Esophagus muscularis mucosa (tissue), 4 donors: ENCODE measurements at regions not wholly inside any gene's neighbourhood (a gene's known extent, or its start where the extent isn't known, plus 50 kb on each side); places are given as distances from the start of the nearest gene placed in this dataset.
"Not testable (repeated sequence)": the region's sequence is repeated elsewhere in the genome, so short reads cannot be mapped to it uniquely, and the experiment has no call there.

Experiments
- DNase-seq: peaks from one replicate; pipeline ENCODE4 v3.0.0-alpha.2; 2017; ENCODE audit errors: extremely low spot score
- H3K27ac ChIP-seq, 4 donors: fragments of 200-600 bp; sonication (generic); replicated peaks in 1 of 4; 1 replicate in 3 of 4; 2 replicates in 1 of 4; pipeline ENCODE4 v1.5.1; 2016 to 2019; ENCODE audit warnings: mild to moderate bottlenecking in 1 of 4
- H3K27me3 ChIP-seq, 4 donors: fragments of 200-600 bp; sonication (generic); one replicate each; pipeline versions ENCODE4 v1.5.1 to v1.6.0; 2016 to 2019
- H3K36me3 ChIP-seq, 4 donors: fragments of 200-600 bp; sonication (generic); one replicate each; pipeline ENCODE4 v1.5.1; 2016 to 2019
- H3K4me1 ChIP-seq, 4 donors: fragments of 200-600 bp; sonication (generic); one replicate each; pipeline ENCODE4 v1.5.1; 2016 to 2019
- H3K4me3 ChIP-seq, 4 donors: fragments of 200-600 bp; sonication (generic); 1 replicate in 2 of 4; 2 replicates in 2 of 4; pipeline ENCODE4 v1.5.1; 2016 to 2019; ENCODE audit warnings: mild to moderate bottlenecking in 4 of 4, moderate library complexity in 1 of 4
- H3K9me3 ChIP-seq, 4 donors: fragments of 200-600 bp; sonication (generic); 1 replicate in 3 of 4; 2 replicates in 1 of 4; pipeline ENCODE4 v1.5.1; 2016 to 2019
- EP300 ChIP-seq: sonication (generic); formaldehyde crosslinking; IDR thresholded peaks from one replicate; pipeline ENCODE4 v1.6.1; 2017; ENCODE audit warnings: antibody characterized with exemption
- POLR2A ChIP-seq: fragments of 450-650 bp; IDR thresholded peaks from one replicate; pipeline ENCODE4 v1.6.1; 2017; ENCODE audit warnings: antibody characterized with exemption, moderate library complexity, mild to moderate bottlenecking, low read depth
- POLR2AphosphoS5 ChIP-seq, 2 donors: sonication (generic); formaldehyde crosslinking; IDR thresholded peaks; one replicate each; pipeline ENCODE4 v1.6.1; 2017; ENCODE audit warnings: antibody characterized with exemption in 2 of 2
- WGBS: methylation state at CpG from one replicate; pipeline ENCODE4 v1.1.5; 2018; 5-methylcytosine and 5-hydroxymethylcytosine counted together
- intact Hi-C: fragments of 100-400 bp; cut with DNase I; formaldehyde crosslinking; loops from one replicate; pipeline ENCODE4 v1.15.1; 2023
- TF ChIP-seq, protein P1 (sequence below), 3 experiments: fragments of 200-600 bp in 2 of 3; fragments of 450-650 bp in 1 of 3; sonication (generic) in 2 of 3; IDR thresholded peaks; one replicate each; pipeline ENCODE4 v1.5.1; 2017 to 2019; ENCODE audit warnings: antibody characterized with exemption in 3 of 3, mild to moderate bottlenecking in 2 of 3, moderate library complexity in 1 of 3

GRCh38 chr1:238606896-238607295 lies 716.2 kb upstream of the ZP4 start:
- Histone ChIP-seq H3K27me3 (no peaks in the 10 kb centered on the region), H3K36me3 (no peaks in the 10 kb centered on the region), H3K4me1 (no peaks in the 10 kb centered on the region), H3K4me3 (no peak overlapping the region), H3K27ac (no peak overlapping the region), H3K9me3 (no peaks in the 10 kb centered on the region)
- no peak for DNase-seq
- 74% methylated on average over 4 of the region's 4 CpGs for WGBS
- intact Hi-C loops: no loop called here
- TF ChIP-seq, protein P1, sequence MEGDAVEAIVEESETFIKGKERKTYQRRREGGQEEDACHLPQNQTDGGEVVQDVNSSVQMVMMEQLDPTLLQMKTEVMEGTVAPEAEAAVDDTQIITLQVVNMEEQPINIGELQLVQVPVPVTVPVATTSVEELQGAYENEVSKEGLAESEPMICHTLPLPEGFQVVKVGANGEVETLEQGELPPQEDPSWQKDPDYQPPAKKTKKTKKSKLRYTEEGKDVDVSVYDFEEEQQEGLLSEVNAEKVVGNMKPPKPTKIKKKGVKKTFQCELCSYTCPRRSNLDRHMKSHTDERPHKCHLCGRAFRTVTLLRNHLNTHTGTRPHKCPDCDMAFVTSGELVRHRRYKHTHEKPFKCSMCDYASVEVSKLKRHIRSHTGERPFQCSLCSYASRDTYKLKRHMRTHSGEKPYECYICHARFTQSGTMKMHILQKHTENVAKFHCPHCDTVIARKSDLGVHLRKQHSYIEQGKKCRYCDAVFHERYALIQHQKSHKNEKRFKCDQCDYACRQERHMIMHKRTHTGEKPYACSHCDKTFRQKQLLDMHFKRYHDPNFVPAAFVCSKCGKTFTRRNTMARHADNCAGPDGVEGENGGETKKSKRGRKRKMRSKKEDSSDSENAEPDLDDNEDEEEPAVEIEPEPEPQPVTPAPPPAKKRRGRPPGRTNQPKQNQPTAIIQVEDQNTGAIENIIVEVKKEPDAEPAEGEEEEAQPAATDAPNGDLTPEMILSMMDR (IDR thresholded peaks at IDR 0.05): no peak
- no peak for TF ChIP-seq EP300
- TF ChIP-seq POLR2AphosphoS5 (IDR thresholded peaks at IDR 0.05): no peak
- TF ChIP-seq POLR2A: no peak

DNA sequence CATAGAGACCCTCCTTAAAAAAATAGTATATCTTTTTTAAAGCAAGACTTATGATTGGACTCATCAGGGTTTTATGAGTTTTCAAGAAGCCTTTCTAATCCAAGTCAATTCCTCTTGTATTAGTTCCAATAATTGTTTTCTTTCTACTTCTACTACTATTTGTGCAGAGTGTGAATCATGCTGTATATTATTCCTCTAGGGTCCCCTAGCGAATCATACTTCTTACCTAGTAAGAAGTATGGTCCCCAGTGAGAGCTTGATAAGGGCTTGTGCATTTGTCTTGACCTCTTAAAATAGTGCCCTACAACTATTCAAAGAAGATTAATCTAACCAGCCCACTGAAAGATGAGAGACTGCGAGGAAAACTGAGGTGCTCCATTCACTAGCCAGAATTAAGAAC lies 715.7 kb upstream of the ZP4 start:
- TF ChIP-seq EP300: no peak
- TF ChIP-seq, protein P1 (IDR thresholded peaks at IDR 0.05): no peak
- no peak for TF ChIP-seq POLR2AphosphoS5 (IDR thresholded peaks at IDR 0.05)
- no peaks in the 10 kb centered on the region for H3K4me1 ChIP-seq
- H3K36me3 ChIP-seq: no peaks in the 10 kb centered on the region
- H3K27me3 ChIP-seq: no peaks in the 10 kb centered on the region
- no peak overlapping the region for H3K4me3 ChIP-seq
- 89% methylated on average over 2 of the region's 2 CpGs for WGBS
- intact Hi-C loops: no loop called here
- no peak for DNase-seq
- H3K27ac ChIP-seq: no peak overlapping the region
- no peaks in the 10 kb centered on the region for H3K9me3 ChIP-seq

DNA sequence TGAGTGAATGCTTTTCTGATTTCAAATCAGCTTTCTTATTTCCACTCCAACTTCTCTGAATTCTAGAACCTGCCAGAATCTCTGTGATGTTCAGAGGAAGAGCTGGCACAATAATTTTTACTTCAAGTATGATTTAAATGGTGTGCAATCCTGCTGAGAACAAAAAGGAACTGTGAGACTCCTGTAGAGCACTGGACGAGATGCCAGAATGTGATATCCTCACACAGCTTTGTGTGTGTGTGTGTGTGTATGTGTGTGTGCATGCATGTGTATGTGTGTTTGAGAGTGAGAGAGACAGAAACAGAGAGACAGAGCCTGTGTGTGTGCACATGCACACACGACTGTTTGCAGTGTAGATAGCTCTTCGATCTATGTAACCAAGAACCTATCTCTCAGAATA lies 713.6 kb upstream of the ZP4 start:
- Histone ChIP-seq H3K27me3 (no peaks in the 10 kb centered on the region), H3K27ac (no peak overlapping the region), H3K4me3 (no peak overlapping the region), H3K9me3 (no peaks in the 10 kb centered on the region), H3K36me3 (no peaks in the 10 kb centered on the region), H3K4me1 (no peaks in the 10 kb centered on the region)
- no peak for DNase-seq
- intact Hi-C loops: no loop called here
- no peak for TF ChIP-seq POLR2A
- WGBS: 87% methylated on average over 3 of the region's 3 CpGs

GRCh38 chr1:238601604-238602003 lies 710.9 kb upstream of the ZP4 start:
- intact Hi-C loops, H3K27me3 ChIP-seq: not testable (repeated sequence)
- WGBS: 49% methylated on average over 2 of the region's 2 CpGs

DNA sequence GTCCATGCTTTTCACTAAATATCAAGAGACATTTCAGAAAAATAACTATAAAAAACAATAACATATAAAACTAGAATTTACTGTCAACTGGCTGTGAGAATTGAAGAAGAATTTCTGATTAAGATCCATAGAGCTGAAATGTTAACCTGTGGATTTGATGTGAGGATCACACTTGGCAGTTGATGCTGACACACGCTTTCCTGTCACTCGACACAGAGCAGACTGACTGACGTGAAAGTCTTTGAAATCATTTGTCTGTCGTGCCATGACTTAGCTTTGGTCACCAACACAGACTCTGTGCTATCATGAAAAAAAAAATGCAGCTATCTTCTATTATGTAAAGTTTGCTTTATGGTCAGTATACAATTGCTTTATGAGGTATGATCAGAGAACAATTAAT lies 706.0 kb upstream of the ZP4 start:
- H3K4me1 ChIP-seq: no peaks in the 10 kb centered on the region
- intact Hi-C loops: no loop called here
- H3K36me3 ChIP-seq: no peaks in the 10 kb centered on the region
- no peak for DNase-seq
- TF ChIP-seq POLR2A (no peak), POLR2AphosphoS5 (IDR thresholded peaks at IDR 0.05) (no peak), EP300 (no peak)
- TF ChIP-seq, protein P1 (IDR thresholded peaks at IDR 0.05): no peak
- WGBS: 89% methylated on average over 4 of the region's 4 CpGs
- no peaks in the 10 kb centered on the region for H3K27me3 ChIP-seq
- no peak overlapping the region for H3K4me3 ChIP-seq
- no peaks in the 10 kb centered on the region for H3K9me3 ChIP-seq
- no peak overlapping the region for H3K27ac ChIP-seq

More at GRCh38 chr1:238601604-238602003, 710.9 kb upstream of the ZP4 start:
- H3K36me3 ChIP-seq, H3K4me3 ChIP-seq, H3K27ac ChIP-seq, DNase-seq, H3K9me3 ChIP-seq, H3K4me1 ChIP-seq: not testable (repeated sequence)

DNA sequence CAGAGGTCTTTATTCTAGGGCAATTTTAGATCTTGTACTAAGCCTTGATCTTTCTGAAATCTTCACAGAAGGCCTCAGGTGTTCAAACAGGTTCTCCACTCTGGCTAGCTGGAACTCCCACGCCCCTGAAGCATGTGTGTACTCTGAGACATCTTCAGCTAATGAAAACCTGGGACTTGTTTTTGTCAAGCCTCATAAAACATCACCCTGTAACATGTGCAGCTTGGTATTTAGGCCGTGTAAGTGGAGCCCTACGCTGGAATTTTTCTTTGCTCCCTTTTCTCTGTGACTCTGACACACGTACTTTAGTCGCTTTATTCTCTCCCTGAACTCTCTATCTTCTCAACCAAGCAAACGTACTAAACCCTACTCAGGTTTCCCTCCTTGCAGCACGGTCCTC lies 701.9 kb upstream of the ZP4 start:
- H3K27me3 ChIP-seq: no peaks in the 10 kb centered on the region
- no peak for DNase-seq
- no peaks in the 10 kb centered on the region for H3K9me3 ChIP-seq
- intact Hi-C loops: no loop called here
- H3K4me3 ChIP-seq: no peak overlapping the region
- H3K4me1 ChIP-seq: no peaks in the 10 kb centered on the region
- no peak for TF ChIP-seq POLR2AphosphoS5 (IDR thresholded peaks at IDR 0.05)
- TF ChIP-seq POLR2A: no peak
- no peak for TF ChIP-seq EP300
- TF ChIP-seq, protein P1 (IDR thresholded peaks at IDR 0.05): no peak
- no peaks in the 10 kb centered on the region for H3K36me3 ChIP-seq
- no peak overlapping the region for H3K27ac ChIP-seq
- WGBS: 82% methylated on average over 7 of the region's 7 CpGs
